Neural progenitor cell (in vitro differentiated cells): ENCODE measurements at regions not wholly inside any gene's neighbourhood (a gene's known extent, or its start where the extent isn't known, plus 50 kb on each side); places are given as distances from the start of the nearest gene placed in this dataset.

Experiments used
- DNase-seq: peaks from one replicate; pipeline ENCODE4 v3.0.0-alpha.2; 2016; ENCODE audit warnings: low spot score
- H2AFZ ChIP-seq: fragments of 200-600 bp; sonication (generic); replicated peaks from 2 replicates; pipeline ENCODE4 v1.6.1; 2016; ENCODE audit warnings: antibody characterized with exemption
- H3F3A ChIP-seq: fragments of 200-600 bp; sonication (generic); 2 replicates; pipeline ENCODE4 v1.6.1; 2016; ENCODE audit warnings: antibody characterized with exemption, low read depth
- H3K27ac ChIP-seq: fragments of 200-600 bp; sonication (generic); 2 replicates; pipeline ENCODE4 v1.5.1; 2016; ENCODE audit warnings: mild to moderate bottlenecking
- H3K27me3 ChIP-seq: fragments of 200-600 bp; sonication (generic); 2 replicates; pipeline ENCODE4 v1.6.1; 2016; ENCODE audit warnings: mild to moderate bottlenecking, moderate library complexity
- H3K36me3 ChIP-seq: fragments of 200-600 bp; sonication (generic); 2 replicates; pipeline ENCODE4 v1.5.1; 2016
- H3K4me1 ChIP-seq: fragments of 200-600 bp; sonication (generic); 2 replicates; pipeline ENCODE4 v1.6.1; 2016; ENCODE audit warnings: mixed run types
- H3K4me2 ChIP-seq: fragments of 200-600 bp; sonication (generic); 2 replicates; pipeline ENCODE4 v1.6.1; 2016
- H3K4me3 ChIP-seq: fragments of 200-600 bp; sonication (generic); 2 replicates; pipeline ENCODE4 v1.5.1; 2016
- H3K79me2 ChIP-seq: fragments of 200-600 bp; sonication (generic); 2 replicates; pipeline ENCODE4 v1.6.1; 2016; ENCODE audit warnings: low read depth
- H3K9ac ChIP-seq: fragments of 200-600 bp; sonication (generic); 2 replicates; pipeline ENCODE4 v1.6.1; 2016
- H3K9me3 ChIP-seq: fragments of 200-600 bp; sonication (generic); 2 replicates; pipeline ENCODE4 v1.5.1; 2016; ENCODE audit warnings: low read depth
- H4K20me1 ChIP-seq: fragments of 200-600 bp; sonication (generic); 2 replicates; pipeline ENCODE4 v1.6.1; 2016; ENCODE audit warnings: low read depth
- H3K27ac Mint-ChIP-seq: 3 replicates; pipeline ENCODE4 v1.8.0; 2021; ENCODE audit warnings: mixed read lengths
- H3K27me3 Mint-ChIP-seq: 2 replicates; pipeline ENCODE4 v1.8.0; 2022; ENCODE audit warnings: low read depth, mild to moderate bottlenecking, inconsistent platforms, moderate library complexity, mixed read lengths; ENCODE audit not compliant: insufficient read depth
- H3K36me3 Mint-ChIP-seq: 3 replicates; pipeline ENCODE4 v1.8.0; 2021; ENCODE audit warnings: mixed read lengths
- H3K4me1 Mint-ChIP-seq: 3 replicates; pipeline ENCODE4 v1.8.0; 2021; ENCODE audit warnings: mixed read lengths
- H3K4me3 Mint-ChIP-seq: 3 replicates; pipeline ENCODE4 v1.8.0; 2021; ENCODE audit warnings: mild to moderate bottlenecking, moderate library complexity, mixed read lengths
- H3K9me3 Mint-ChIP-seq: 3 replicates; pipeline ENCODE4 v1.8.0; 2020; ENCODE audit warnings: mixed read lengths
- EZH2 ChIP-seq: fragments of 200-600 bp; sonication (generic); IDR thresholded peaks from 2 replicates; pipeline ENCODE4 v1.6.1; 2017; ENCODE audit warnings: antibody characterized with exemption, mild to moderate bottlenecking, moderate library complexity
- EZH2phosphoT487 ChIP-seq: fragments of 200-600 bp; sonication (generic); IDR thresholded peaks from 2 replicates; pipeline ENCODE4 v1.6.1; 2017; ENCODE audit warnings: antibody characterized with exemption
- TF ChIP-seq, protein P1 (sequence below): fragments of 200-600 bp; sonication (generic); IDR thresholded peaks from 2 replicates; pipeline ENCODE4 v1.5.1; 2017; ENCODE audit warnings: antibody characterized with exemption, mild to moderate bottlenecking

DNA sequence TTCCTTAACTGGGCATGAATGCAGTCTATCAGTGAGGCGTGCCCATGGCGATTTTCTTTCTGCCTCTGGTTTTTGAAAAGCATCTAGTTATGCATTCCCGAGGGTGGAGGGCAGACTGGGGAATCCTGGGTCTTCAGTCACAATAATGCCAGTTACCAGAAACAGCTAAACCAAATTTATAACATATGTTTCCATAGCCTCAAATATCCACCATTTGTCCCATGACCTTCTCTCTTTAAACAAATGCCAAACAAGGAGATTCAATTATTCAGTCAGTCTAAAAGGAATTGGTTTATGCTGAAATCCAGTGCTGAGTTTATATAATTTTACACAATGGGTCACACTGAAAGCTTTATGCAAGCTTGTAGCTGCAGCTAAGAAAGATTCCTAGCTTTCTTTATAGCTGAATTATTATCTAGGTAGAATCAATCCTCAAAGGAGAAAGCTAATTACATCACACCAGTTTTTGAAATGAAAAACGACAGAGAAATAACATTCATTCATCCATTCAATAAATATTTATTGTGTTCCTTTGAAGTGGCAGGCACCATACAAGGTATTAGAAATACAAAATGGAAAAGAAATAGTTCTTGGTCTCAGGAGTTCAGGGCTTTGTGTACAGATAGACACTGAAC lies 131.3 kb upstream of the RAP1B start:
- no peak for DNase-seq
- peaks cover 5% of the 10 kb centered on the region for H3K9me3 Mint-ChIP-seq
- no peaks in the 10 kb centered on the region for H3K36me3 Mint-ChIP-seq
- H3K36me3 ChIP-seq, result no peaks in the 10 kb centered on the region
- no peaks in the 10 kb centered on the region for H3K9me3 ChIP-seq
- no peak overlapping the region for H3K4me2 ChIP-seq
- no peak overlapping the region for H2AFZ ChIP-seq
- H3K79me2 ChIP-seq, result no peaks in the 10 kb centered on the region
- H3K4me3 ChIP-seq, result no peak overlapping the region
- no peak overlapping the region for H3K4me3 Mint-ChIP-seq
- no peak overlapping the region for H3K27ac ChIP-seq
- peaks cover 13% of the 10 kb centered on the region for H3K4me1 Mint-ChIP-seq
- H3K4me1 ChIP-seq, result no peaks in the 10 kb centered on the region
- H3K27ac Mint-ChIP-seq, result no peak overlapping the region
- H3K9ac ChIP-seq, result no peak overlapping the region
- no peaks in the 10 kb centered on the region for H3F3A ChIP-seq
- H3K27me3 Mint-ChIP-seq, result peaks cover 5% of the 10 kb centered on the region
- H3K27me3 ChIP-seq, result no peaks in the 10 kb centered on the region
- TF ChIP-seq EZH2 (no peak), EZH2phosphoT487 (no peak)
- TF ChIP-seq, protein P1, sequence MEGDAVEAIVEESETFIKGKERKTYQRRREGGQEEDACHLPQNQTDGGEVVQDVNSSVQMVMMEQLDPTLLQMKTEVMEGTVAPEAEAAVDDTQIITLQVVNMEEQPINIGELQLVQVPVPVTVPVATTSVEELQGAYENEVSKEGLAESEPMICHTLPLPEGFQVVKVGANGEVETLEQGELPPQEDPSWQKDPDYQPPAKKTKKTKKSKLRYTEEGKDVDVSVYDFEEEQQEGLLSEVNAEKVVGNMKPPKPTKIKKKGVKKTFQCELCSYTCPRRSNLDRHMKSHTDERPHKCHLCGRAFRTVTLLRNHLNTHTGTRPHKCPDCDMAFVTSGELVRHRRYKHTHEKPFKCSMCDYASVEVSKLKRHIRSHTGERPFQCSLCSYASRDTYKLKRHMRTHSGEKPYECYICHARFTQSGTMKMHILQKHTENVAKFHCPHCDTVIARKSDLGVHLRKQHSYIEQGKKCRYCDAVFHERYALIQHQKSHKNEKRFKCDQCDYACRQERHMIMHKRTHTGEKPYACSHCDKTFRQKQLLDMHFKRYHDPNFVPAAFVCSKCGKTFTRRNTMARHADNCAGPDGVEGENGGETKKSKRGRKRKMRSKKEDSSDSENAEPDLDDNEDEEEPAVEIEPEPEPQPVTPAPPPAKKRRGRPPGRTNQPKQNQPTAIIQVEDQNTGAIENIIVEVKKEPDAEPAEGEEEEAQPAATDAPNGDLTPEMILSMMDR, result no peak
- no peaks in the 10 kb centered on the region for H4K20me1 ChIP-seq

DNA sequence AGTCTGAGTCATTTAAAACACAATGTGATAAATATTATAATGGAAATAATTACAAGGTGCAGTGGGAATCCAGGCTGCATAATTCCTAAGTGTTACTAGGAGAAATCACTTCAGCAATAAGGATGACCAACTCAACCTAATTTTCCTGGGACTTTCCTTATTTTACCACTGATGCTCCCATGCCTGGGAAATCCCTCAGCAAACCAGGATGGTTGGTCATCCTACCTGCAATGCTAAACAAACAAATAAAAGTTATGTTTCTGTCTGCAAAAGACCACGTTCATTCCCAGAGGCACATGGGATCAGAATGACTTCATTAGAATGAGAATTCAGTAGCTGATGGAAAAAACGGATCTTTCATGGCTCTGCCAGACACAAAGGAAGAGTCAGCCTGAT lies 130.8 kb upstream of the RAP1B start:
- Histone ChIP-seq H3K79me2 (no peaks in the 10 kb centered on the region), H3K9me3 (no peaks in the 10 kb centered on the region), H2AFZ (no peak overlapping the region), H3K4me1 (no peaks in the 10 kb centered on the region), H4K20me1 (no peaks in the 10 kb centered on the region), H3K27me3 (no peaks in the 10 kb centered on the region), H3K4me2 (no peak overlapping the region), H3K9ac (no peak overlapping the region), H3K36me3 (no peaks in the 10 kb centered on the region), H3F3A (no peaks in the 10 kb centered on the region), H3K27ac (no peak overlapping the region), H3K4me3 (no peak overlapping the region)
- Mint-ChIP-seq H3K4me3 (no peak overlapping the region), H3K9me3 (peaks cover 5% of the 10 kb centered on the region), H3K27ac (no peak overlapping the region), H3K36me3 (no peaks in the 10 kb centered on the region), H3K4me1 (peaks cover 13% of the 10 kb centered on the region), H3K27me3 (peaks cover 5% of the 10 kb centered on the region)
- TF ChIP-seq, protein P1, result no peak
- TF ChIP-seq EZH2 (no peak), EZH2phosphoT487 (no peak)
- no peak for DNase-seq

DNA sequence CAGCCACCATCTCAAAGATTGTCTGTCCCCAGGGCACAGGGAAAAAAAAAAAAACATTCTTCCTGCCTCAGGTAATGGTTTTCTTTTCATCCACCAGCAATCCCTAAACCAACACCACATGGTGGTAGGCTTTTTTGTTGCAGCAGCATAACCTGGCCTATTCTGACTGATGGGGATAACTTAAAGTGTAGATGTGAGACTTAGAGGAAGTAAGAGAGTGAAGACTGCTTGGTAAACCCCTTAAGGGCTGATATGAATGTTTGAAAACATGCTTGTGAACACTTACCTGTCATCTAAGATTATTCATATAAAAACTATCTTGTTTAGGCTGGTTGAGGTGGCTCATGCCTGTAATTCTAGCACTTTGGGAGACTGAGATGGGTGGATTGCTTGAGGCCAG lies 130.2 kb upstream of the RAP1B start:
- TF ChIP-seq EZH2 (no peak), EZH2phosphoT487 (no peak)
- TF ChIP-seq, protein P1, result no peak
- Histone ChIP-seq H4K20me1 (no peaks in the 10 kb centered on the region), H2AFZ (no peak overlapping the region), H3K9me3 (no peaks in the 10 kb centered on the region), H3K4me1 (no peaks in the 10 kb centered on the region), H3K27ac (no peak overlapping the region), H3K9ac (no peak overlapping the region), H3K4me3 (no peak overlapping the region), H3F3A (no peaks in the 10 kb centered on the region), H3K36me3 (no peaks in the 10 kb centered on the region), H3K27me3 (no peaks in the 10 kb centered on the region), H3K4me2 (no peak overlapping the region), H3K79me2 (no peaks in the 10 kb centered on the region)
- H3K36me3 Mint-ChIP-seq, result no peaks in the 10 kb centered on the region
- H3K4me3 Mint-ChIP-seq, result no peak overlapping the region
- peaks cover 13% of the 10 kb centered on the region for H3K4me1 Mint-ChIP-seq
- peaks cover 5% of the 10 kb centered on the region for H3K9me3 Mint-ChIP-seq
- peaks cover 5% of the 10 kb centered on the region for H3K27me3 Mint-ChIP-seq
- DNase-seq, result no peak
- no peak overlapping the region for H3K27ac Mint-ChIP-seq
